ENCODE measurements at regions not wholly inside any gene's neighbourhood (a gene's known extent, or its start where the extent isn't known, plus 50 kb on each side); places are given as distances from the start of the nearest gene placed in this dataset.

DNA sequence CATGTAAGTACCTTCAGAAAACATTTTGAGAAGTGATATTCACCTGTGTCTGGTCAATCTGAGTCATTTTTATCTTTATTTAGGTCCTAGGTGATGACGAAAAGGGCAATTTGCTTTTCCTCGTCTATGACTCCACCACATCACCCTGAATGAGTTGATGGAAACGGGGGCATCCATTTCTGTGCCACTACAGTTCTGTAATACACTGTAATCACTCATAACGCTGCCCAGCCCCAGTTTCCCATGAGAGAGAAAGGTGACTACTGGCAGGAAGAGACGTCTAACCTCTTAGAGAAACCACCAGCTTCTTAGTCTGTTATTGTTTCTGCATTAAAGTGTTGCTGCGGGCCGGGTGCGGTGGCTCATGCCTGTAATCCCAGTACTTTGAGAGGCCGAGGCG lies 205.3 kb upstream of the MKLN1 start:
- TF ChIP-seq, protein P1, sequence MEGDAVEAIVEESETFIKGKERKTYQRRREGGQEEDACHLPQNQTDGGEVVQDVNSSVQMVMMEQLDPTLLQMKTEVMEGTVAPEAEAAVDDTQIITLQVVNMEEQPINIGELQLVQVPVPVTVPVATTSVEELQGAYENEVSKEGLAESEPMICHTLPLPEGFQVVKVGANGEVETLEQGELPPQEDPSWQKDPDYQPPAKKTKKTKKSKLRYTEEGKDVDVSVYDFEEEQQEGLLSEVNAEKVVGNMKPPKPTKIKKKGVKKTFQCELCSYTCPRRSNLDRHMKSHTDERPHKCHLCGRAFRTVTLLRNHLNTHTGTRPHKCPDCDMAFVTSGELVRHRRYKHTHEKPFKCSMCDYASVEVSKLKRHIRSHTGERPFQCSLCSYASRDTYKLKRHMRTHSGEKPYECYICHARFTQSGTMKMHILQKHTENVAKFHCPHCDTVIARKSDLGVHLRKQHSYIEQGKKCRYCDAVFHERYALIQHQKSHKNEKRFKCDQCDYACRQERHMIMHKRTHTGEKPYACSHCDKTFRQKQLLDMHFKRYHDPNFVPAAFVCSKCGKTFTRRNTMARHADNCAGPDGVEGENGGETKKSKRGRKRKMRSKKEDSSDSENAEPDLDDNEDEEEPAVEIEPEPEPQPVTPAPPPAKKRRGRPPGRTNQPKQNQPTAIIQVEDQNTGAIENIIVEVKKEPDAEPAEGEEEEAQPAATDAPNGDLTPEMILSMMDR (IDR thresholded peaks at IDR 0.05): no peak
- TF ChIP-seq POLR2A (IDR thresholded peaks at IDR 0.05): no peak

Measured in testis (tissue), 2 donors.